B cell (primary cell): ENCODE measurements at regions not wholly inside any gene's neighbourhood (a gene's known extent, or its start where the extent isn't known, plus 50 kb on each side); places are given as distances from the start of the nearest gene placed in this dataset.

ENCODE experiments used
- ATAC-seq: fragments of 200-7000 bp; cut with Tn5 transposase; one replicate; pipeline ENCODE4 v1.10.0; 2021; ENCODE audit warnings: low read depth, mild to moderate bottlenecking, moderate number of reproducible peaks, moderate library complexity
- CTCF ChIA-PET: fragments of 350-600 bp; sonication (Branson Sonifier 250); formaldehyde crosslinking; loops from one replicate; lab custom pipeline; 2021; ENCODE audit warnings: antibody characterized with exemption, inconsistent platforms; lab: Charles Lee
- POLR2A ChIA-PET: fragments of 350-600 bp; sonication (Branson Sonifier 250); formaldehyde crosslinking; loops from one replicate; lab custom pipeline; 2021; ENCODE audit warnings: antibody characterized with exemption; lab: Charles Lee
- DNase-seq: peaks from one replicate; pipeline ENCODE4 v3.0.0; 2013
- H2AFZ ChIP-seq: 2 replicates; pipeline ENCODE4 v1.6.1; 2012; ENCODE audit warnings: mild to moderate bottlenecking, low read depth, low read length; ENCODE audit not compliant: insufficient read depth, poor library complexity, severe bottlenecking
- H3K27ac ChIP-seq, 2 donors: 1 replicate in 1 of 2; 2 replicates in 1 of 2; pipeline ENCODE4 v1.5.1; 2012 to 2013; ENCODE audit warnings: low read length in 2 of 2, mild to moderate bottlenecking in 2 of 2, moderate library complexity in 1 of 2
- H3K27me3 ChIP-seq, 4 experiments: fragments of 200-600 bp in 1 of 4; sonication (generic) in 1 of 4; replicated peaks in 1 of 4; 1 replicate in 2 of 4; 2 replicates in 2 of 4; pipeline versions ENCODE4 v1.6.1 to v1.7.0; 2013 to 2016; ENCODE audit warnings: low read length in 3 of 4, mild to moderate bottlenecking in 2 of 4, mixed read lengths in 1 of 4, moderate library complexity in 1 of 4; ENCODE audit not compliant: insufficient read depth in 4 of 4, control insufficient read depth in 3 of 4; ENCODE audit errors: control extremely low read depth in 1 of 4
- H3K36me3 ChIP-seq, 2 experiments: replicated peaks in 1 of 2; 1 replicate in 1 of 2; 2 replicates in 1 of 2; pipeline versions ENCODE4 v1.6.1 to v1.7.1; 2013; ENCODE audit warnings: low read length in 1 of 2; ENCODE audit not compliant: insufficient read depth in 2 of 2, control insufficient read depth in 1 of 2; ENCODE audit errors: control extremely low read depth in 1 of 2, extremely low read depth in 1 of 2
- H3K4me1 ChIP-seq, 2 donors: fragments of 200-600 bp in 1 of 2; sonication (generic) in 1 of 2; 1 replicate in 1 of 2; 2 replicates in 1 of 2; pipeline versions ENCODE4 v1.5.1 to v1.6.1; 2013 to 2017; ENCODE audit warnings: low read length in 2 of 2; ENCODE audit not compliant: control insufficient read depth in 2 of 2, insufficient read depth in 2 of 2
- H3K4me2 ChIP-seq: replicated peaks from 2 replicates; pipeline ENCODE3; 2012; ENCODE audit warnings: mild to moderate bottlenecking, low read depth, low read length; ENCODE audit not compliant: poor library complexity, severe bottlenecking
- H3K4me3 ChIP-seq, 5 experiments: fragments of 200-600 bp in 1 of 5; sonication (generic) in 1 of 5; 1 replicate in 3 of 5; 2 replicates in 2 of 5; pipeline versions ENCODE4 v1.5.1 to v1.7.0; 2011 to 2016; ENCODE audit warnings: low read length in 4 of 5, mild to moderate bottlenecking in 4 of 5, low read depth in 2 of 5, control low read depth in 1 of 5, moderate library complexity in 1 of 5; ENCODE audit not compliant: insufficient read depth in 1 of 5; ENCODE audit errors: control extremely low read depth in 1 of 5, extremely low read depth in 1 of 5
- H3K79me2 ChIP-seq: fragments of 200-600 bp; sonication (generic); one replicate; pipeline ENCODE4 v1.6.0; 2016; ENCODE audit warnings: low read length; ENCODE audit not compliant: control insufficient read depth, insufficient read depth
- H3K9ac ChIP-seq: fragments of 200-600 bp; sonication (generic); 2 replicates; pipeline ENCODE4 v1.6.1; 2017; ENCODE audit warnings: mild to moderate bottlenecking, low read length, moderate library complexity
- H3K9me3 ChIP-seq, 3 donors: one replicate each; pipeline versions ENCODE4 v1.6.1 to v1.7.1; 2013; ENCODE audit warnings: low read length in 2 of 3; ENCODE audit not compliant: control insufficient read depth in 2 of 3, insufficient read depth in 1 of 3; ENCODE audit errors: control extremely low read depth in 1 of 3
- H4K20me1 ChIP-seq: 2 replicates; pipeline ENCODE4 v1.6.0; 2012; ENCODE audit warnings: mild to moderate bottlenecking, low read length; ENCODE audit not compliant: insufficient read depth, control insufficient read depth, poor library complexity, severe bottlenecking
- H3K27ac Mint-ChIP-seq: one replicate; pipeline ENCODE4 v1.8.0; 2021; ENCODE audit warnings: mixed read lengths
- H3K27me3 Mint-ChIP-seq: one replicate; pipeline ENCODE4 v1.8.0; 2021; ENCODE audit warnings: mixed read lengths
- H3K4me1 Mint-ChIP-seq: one replicate; pipeline ENCODE4 v1.8.0; 2021; ENCODE audit warnings: mixed read lengths
- H3K4me3 Mint-ChIP-seq: one replicate; pipeline ENCODE4 v1.8.0; 2021; ENCODE audit warnings: mixed read lengths
- H3K9me3 Mint-ChIP-seq: one replicate; pipeline ENCODE4 v1.8.0; 2022; ENCODE audit warnings: mixed read lengths; ENCODE audit not compliant: insufficient read depth
- EZH2 ChIP-seq: IDR thresholded peaks from 2 replicates; pipeline ENCODE4 v1.6.1; 2012; ENCODE audit warnings: borderline replicate concordance, low read depth, mild to moderate bottlenecking, moderate library complexity, low read length; ENCODE audit not compliant: insufficient read depth, poor library complexity, severe bottlenecking
- WGBS: methylation state at CpG from one replicate; pipeline ENCODE4 v1.1.5; 2013; ENCODE audit warnings: missing lambda C conversion rate; ENCODE audit not compliant: insufficient coverage; 5-methylcytosine and 5-hydroxymethylcytosine counted together
- intact Hi-C: fragments of 100-400 bp; cut with micrococcal nuclease; formaldehyde crosslinking; loops from one replicate; pipeline ENCODE4 v1.10.0; 2022
- TF ChIP-seq, protein P1 (sequence below): fragments of 200-600 bp; IDR thresholded peaks from one replicate; pipeline ENCODE4 v1.8.0; 2022; ENCODE audit warnings: antibody characterized with exemption, mild to moderate bottlenecking

DNA sequence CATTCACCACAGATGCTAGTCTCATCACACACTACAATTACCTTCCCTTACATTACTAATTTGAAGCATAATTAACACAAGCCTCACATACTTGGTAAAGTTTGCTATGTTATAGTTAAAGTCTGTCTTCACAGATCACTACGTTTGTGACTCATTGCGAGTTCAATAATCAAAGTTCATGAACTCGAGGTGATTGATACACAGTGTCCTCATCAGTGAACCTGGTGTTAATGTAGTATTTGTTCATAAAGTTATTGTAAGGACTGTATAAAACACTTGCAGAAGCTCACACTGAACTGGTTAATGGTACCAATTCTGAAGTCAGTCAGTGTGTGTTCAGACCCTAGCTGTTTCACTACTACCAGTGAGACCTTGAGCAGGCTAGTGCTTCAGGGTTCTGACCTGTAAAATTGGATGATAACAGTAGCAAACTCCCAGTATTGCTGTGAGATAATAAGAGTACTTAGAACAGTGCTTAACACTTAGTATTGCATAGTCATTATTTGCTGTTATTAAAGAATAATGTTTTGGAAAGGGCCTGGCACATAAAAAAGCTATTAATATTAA is 313.3 kb downstream of the LIG4 start:
- Histone ChIP-seq H3K9me3 (peaks cover 0 to 3% (median 0%) of the 10 kb centered on the region in 3 donors), H3K9ac (no peak overlapping the region), H3K36me3 (no peaks in the 10 kb centered on the region), H3K4me1 (no peaks in the 10 kb centered on the region), H3K4me3 (no peak overlapping the region), H4K20me1 (no peaks in the 10 kb centered on the region), H2AFZ (no peak overlapping the region), H3K4me2 (no peak overlapping the region), H3K79me2 (no peaks in the 10 kb centered on the region), H3K27me3 (no peaks in the 10 kb centered on the region), H3K27ac (no peak overlapping the region)
- DNase-seq = no peak
- Mint-ChIP-seq H3K4me3 (no peak overlapping the region), H3K4me1 (no peaks in the 10 kb centered on the region), H3K27me3 (no peaks in the 10 kb centered on the region), H3K9me3 (peaks cover 2% of the 10 kb centered on the region), H3K27ac (no peak overlapping the region)
- ChIA-PET POLR2A (no interaction called here), CTCF (no interaction called here)
- 88% methylated on average over 3 of the region's 3 CpGs for WGBS
- TF ChIP-seq, protein P1, sequence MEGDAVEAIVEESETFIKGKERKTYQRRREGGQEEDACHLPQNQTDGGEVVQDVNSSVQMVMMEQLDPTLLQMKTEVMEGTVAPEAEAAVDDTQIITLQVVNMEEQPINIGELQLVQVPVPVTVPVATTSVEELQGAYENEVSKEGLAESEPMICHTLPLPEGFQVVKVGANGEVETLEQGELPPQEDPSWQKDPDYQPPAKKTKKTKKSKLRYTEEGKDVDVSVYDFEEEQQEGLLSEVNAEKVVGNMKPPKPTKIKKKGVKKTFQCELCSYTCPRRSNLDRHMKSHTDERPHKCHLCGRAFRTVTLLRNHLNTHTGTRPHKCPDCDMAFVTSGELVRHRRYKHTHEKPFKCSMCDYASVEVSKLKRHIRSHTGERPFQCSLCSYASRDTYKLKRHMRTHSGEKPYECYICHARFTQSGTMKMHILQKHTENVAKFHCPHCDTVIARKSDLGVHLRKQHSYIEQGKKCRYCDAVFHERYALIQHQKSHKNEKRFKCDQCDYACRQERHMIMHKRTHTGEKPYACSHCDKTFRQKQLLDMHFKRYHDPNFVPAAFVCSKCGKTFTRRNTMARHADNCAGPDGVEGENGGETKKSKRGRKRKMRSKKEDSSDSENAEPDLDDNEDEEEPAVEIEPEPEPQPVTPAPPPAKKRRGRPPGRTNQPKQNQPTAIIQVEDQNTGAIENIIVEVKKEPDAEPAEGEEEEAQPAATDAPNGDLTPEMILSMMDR = no peak
- TF ChIP-seq EZH2 = no peak
- ATAC-seq = no peak
- intact Hi-C loops = no loop called here

DNA sequence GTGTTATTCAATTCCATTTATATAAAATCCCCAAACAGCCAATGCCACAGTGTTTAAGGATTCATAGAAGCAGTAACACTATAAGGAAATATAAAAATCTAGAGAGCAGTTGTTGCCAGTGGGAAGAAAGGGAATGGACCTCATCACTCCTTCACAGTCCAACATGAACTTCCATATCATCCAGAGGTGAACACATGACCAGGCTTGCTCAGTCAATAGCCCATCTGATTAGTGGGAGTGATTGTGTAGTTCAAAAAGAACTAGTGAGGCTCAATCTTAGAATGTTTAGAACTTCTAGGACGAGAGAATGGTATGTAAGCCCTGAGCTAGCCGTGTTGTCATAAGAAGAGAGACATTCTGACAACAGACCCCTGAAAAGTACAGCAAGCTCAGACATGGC is 314.1 kb downstream of the LIG4 start:
- H3K27me3 Mint-ChIP-seq = no peaks in the 10 kb centered on the region
- 83% methylated on average over 2 of the region's 2 CpGs for WGBS

More for the DNA sequence above, 314.1 kb downstream of the LIG4 start:
- Histone ChIP-seq H3K27me3 (no peaks in the 10 kb centered on the region), H2AFZ (no peak overlapping the region), H3K79me2 (no peaks in the 10 kb centered on the region), H3K4me2 (no peak overlapping the region), H3K27ac (no peak overlapping the region), H3K4me1 (no peaks in the 10 kb centered on the region), H4K20me1 (no peaks in the 10 kb centered on the region), H3K36me3 (no peaks in the 10 kb centered on the region), H3K4me3 (no peak overlapping the region), H3K9me3 (peaks cover 0 to 3% (median 0%) of the 10 kb centered on the region in 3 donors), H3K9ac (no peak overlapping the region)
- TF ChIP-seq EZH2 = no peak
- TF ChIP-seq, protein P1 = no peak
- Mint-ChIP-seq H3K4me3 (no peak overlapping the region), H3K27ac (no peak overlapping the region), H3K4me1 (no peaks in the 10 kb centered on the region), H3K9me3 (peaks cover 2% of the 10 kb centered on the region)
- intact Hi-C loops = no loop called here
- CTCF ChIA-PET = no interaction called here
- POLR2A ChIA-PET = no interaction called here
- no peak for DNase-seq
- ATAC-seq = no peak
